22Rv1 (cell line): ENCODE measurements at regions not wholly inside any gene's neighbourhood (a gene's known extent, or its start where the extent isn't known, plus 50 kb on each side); places are given as distances from the start of the nearest gene placed in this dataset.

ENCODE experiments used
- ZFX ChIP-seq: fragments of 450-650 bp; IDR thresholded peaks from 2 replicates; pipeline ENCODE4 v1.6.1; 2017; ENCODE audit warnings: antibody characterized with exemption, borderline replicate concordance
- TF ChIP-seq, protein P1 (sequence below): fragments of 450-650 bp; IDR thresholded peaks from 2 replicates; pipeline ENCODE4 v1.5.1; 2017; ENCODE audit warnings: mild to moderate bottlenecking

- TF ChIP-seq, protein P1, sequence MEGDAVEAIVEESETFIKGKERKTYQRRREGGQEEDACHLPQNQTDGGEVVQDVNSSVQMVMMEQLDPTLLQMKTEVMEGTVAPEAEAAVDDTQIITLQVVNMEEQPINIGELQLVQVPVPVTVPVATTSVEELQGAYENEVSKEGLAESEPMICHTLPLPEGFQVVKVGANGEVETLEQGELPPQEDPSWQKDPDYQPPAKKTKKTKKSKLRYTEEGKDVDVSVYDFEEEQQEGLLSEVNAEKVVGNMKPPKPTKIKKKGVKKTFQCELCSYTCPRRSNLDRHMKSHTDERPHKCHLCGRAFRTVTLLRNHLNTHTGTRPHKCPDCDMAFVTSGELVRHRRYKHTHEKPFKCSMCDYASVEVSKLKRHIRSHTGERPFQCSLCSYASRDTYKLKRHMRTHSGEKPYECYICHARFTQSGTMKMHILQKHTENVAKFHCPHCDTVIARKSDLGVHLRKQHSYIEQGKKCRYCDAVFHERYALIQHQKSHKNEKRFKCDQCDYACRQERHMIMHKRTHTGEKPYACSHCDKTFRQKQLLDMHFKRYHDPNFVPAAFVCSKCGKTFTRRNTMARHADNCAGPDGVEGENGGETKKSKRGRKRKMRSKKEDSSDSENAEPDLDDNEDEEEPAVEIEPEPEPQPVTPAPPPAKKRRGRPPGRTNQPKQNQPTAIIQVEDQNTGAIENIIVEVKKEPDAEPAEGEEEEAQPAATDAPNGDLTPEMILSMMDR: no peak
- no peak for TF ChIP-seq ZFX
Observed at GRCh38 chrX:87067795-87068369, 449.7 kb upstream of the KLHL4 start.
